Nephron (organoid): ENCODE measurements at regions not wholly inside any gene's neighbourhood (a gene's known extent, or its start where the extent isn't known, plus 50 kb on each side); places are given as distances from the start of the nearest gene placed in this dataset.
"Not testable (repeated sequence)": the region's sequence is repeated elsewhere in the genome, so short reads cannot be mapped to it uniquely, and the experiment has no call there.

Source experiments
- H3K27ac Mint-ChIP-seq, 3 experiments: 2 replicates each; pipeline ENCODE4 v1.8.0; 2020; ENCODE audit warnings: mixed read lengths in 3 of 3, mild to moderate bottlenecking in 2 of 3, moderate library complexity in 1 of 3
- H3K27me3 Mint-ChIP-seq: 2 replicates; pipeline ENCODE4 v1.8.0; 2021; ENCODE audit warnings: low read depth, mild to moderate bottlenecking, moderate library complexity, mixed read lengths
- H3K36me3 Mint-ChIP-seq: 2 replicates; pipeline ENCODE4 v1.8.0; 2020; ENCODE audit warnings: low read depth, mixed read lengths
- H3K4me1 Mint-ChIP-seq: 2 replicates; pipeline ENCODE4 v1.8.0; 2020; ENCODE audit warnings: mixed read lengths
- H3K4me3 Mint-ChIP-seq, 3 experiments: 2 replicates each; pipeline ENCODE4 v1.8.0; 2020; ENCODE audit warnings: mild to moderate bottlenecking in 3 of 3, mixed read lengths in 3 of 3, moderate library complexity in 2 of 3
- H3K9me3 Mint-ChIP-seq: 2 replicates; pipeline ENCODE4 v1.8.0; 2020; ENCODE audit warnings: mixed read lengths
- TF ChIP-seq, protein P1 (sequence below), 3 experiments: fragments of 200-600 bp; sonication (generic); IDR thresholded peaks; one replicate each; pipeline ENCODE4 v1.5.0; 2021; ENCODE audit warnings: antibody characterized with exemption in 3 of 3; ENCODE audit not compliant: unreplicated experiment in 3 of 3

DNA sequence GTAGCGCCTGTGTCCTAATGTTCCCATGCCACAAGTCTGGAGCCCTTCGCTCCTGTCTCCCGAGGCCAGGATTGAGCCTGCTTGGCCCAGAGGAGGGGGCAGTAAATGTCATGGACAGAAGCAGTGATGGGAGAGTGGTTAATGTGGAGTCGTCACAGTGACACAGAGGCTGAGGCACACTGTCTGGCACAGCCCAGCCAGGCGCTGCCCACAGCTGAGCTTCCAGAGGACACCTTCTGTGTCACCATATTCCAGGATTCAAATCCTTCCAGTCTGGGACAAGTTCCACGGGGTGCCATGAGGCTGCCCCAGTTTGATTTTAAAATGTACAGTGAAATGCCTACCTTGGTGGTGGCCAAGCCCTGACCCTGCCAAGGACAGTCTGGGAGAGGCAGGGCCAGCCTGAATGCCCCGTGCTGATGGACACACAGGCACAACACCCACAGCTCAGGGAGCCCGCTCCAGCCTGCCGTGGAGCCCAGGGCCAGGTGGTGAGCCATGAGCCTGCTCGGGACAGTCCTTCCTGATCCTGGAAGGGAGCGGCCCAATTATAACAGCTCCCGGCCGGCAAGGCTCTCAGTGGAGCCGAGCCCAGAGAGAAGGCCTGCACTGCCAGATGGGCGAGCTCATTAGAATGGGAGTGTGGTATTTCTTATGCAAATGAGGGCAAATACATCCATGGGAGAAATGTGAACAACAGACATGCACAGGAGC lies 99.1 kb upstream of the RUFY1 start:
- TF ChIP-seq, protein P1, sequence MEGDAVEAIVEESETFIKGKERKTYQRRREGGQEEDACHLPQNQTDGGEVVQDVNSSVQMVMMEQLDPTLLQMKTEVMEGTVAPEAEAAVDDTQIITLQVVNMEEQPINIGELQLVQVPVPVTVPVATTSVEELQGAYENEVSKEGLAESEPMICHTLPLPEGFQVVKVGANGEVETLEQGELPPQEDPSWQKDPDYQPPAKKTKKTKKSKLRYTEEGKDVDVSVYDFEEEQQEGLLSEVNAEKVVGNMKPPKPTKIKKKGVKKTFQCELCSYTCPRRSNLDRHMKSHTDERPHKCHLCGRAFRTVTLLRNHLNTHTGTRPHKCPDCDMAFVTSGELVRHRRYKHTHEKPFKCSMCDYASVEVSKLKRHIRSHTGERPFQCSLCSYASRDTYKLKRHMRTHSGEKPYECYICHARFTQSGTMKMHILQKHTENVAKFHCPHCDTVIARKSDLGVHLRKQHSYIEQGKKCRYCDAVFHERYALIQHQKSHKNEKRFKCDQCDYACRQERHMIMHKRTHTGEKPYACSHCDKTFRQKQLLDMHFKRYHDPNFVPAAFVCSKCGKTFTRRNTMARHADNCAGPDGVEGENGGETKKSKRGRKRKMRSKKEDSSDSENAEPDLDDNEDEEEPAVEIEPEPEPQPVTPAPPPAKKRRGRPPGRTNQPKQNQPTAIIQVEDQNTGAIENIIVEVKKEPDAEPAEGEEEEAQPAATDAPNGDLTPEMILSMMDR (IDR thresholded peaks at IDR 0.05; ENCODE audit: unreplicated experiment in 3 of 3), result no peak
- no peaks in the 10 kb centered on the region for H3K4me1 Mint-ChIP-seq
- H3K27me3 Mint-ChIP-seq, result peaks cover 3% of the 10 kb centered on the region
- H3K4me3 Mint-ChIP-seq, result no peak overlapping the region
- no peaks in the 10 kb centered on the region for H3K36me3 Mint-ChIP-seq
- peaks cover 17% of the 10 kb centered on the region for H3K9me3 Mint-ChIP-seq
- H3K27ac Mint-ChIP-seq, result no peak overlapping the region

DNA sequence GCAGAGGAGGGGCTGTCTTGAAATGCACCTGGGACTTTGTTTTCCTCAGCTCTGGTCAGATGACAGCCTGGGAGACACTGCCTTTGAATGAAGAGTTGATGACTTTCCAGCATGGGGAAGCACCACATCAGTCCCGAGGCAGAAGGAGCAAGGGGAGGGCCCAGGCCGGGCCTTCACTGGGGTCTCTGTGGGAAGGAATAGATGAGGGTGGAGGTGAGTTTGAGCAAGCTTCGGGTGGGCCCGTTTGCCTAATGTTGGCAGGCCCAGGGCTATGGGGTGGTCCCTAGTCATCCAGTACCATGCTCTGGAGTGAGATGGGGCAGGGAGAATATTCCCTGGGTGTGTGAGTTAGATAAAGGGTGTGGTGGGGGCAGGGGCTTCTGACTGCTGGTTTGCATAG lies 100.4 kb upstream of the RUFY1 start:
- H3K4me1 Mint-ChIP-seq, H3K4me3 Mint-ChIP-seq, H3K27me3 Mint-ChIP-seq, H3K27ac Mint-ChIP-seq, H3K36me3 Mint-ChIP-seq: not testable (repeated sequence)
- H3K9me3 Mint-ChIP-seq, result peaks cover 20% of the 10 kb centered on the region

DNA sequence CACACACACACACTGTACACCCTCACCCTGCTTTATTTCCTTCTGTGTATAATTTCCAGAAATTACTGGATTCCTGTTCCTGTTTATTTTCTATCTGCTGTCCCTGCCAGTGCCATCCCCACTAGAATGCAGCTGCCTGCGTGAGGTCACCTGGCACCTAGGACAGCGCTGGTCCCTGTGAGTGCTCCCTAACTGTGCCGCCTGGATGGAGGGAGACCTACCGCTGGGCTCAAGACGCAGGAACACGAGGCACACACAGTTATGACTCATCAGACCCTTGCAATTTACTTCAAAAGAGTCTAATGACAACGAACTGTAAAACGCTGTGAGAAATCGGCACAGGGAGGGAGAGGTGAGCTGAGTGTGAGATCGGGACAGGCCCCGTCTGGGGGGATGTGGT lies 102.1 kb upstream of the RUFY1 start:
- not testable (repeated sequence) for H3K27me3 Mint-ChIP-seq, H3K27ac Mint-ChIP-seq, H3K4me3 Mint-ChIP-seq, H3K4me1 Mint-ChIP-seq, H3K36me3 Mint-ChIP-seq
- H3K9me3 Mint-ChIP-seq, result peaks cover 22% of the 10 kb centered on the region

DNA sequence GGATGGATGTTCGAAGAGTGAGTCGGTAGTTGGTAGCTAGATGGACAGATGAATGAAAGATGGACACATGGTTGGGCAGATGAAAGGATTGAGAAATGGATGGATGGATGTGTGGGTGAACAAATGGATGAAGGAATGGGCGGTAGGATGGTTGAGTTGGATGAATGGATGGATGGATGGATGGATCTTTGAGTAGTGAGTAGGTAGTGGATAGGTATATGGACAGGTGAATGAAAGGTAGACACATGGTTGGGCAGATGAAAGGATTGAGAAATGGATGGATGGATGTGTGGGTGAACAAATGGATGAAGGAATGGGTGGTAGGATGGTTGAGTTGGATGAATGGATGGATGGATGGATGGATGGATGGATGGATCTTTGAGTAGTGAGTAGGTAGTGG lies 97.0 kb upstream of the ADAMTS2 start:
- H3K4me1 Mint-ChIP-seq, H3K36me3 Mint-ChIP-seq, H3K4me3 Mint-ChIP-seq, H3K27ac Mint-ChIP-seq: not testable (repeated sequence)
- Mint-ChIP-seq H3K27me3 (peaks cover 15% of the 10 kb centered on the region), H3K9me3 (peaks cover 16% of the 10 kb centered on the region)

DNA sequence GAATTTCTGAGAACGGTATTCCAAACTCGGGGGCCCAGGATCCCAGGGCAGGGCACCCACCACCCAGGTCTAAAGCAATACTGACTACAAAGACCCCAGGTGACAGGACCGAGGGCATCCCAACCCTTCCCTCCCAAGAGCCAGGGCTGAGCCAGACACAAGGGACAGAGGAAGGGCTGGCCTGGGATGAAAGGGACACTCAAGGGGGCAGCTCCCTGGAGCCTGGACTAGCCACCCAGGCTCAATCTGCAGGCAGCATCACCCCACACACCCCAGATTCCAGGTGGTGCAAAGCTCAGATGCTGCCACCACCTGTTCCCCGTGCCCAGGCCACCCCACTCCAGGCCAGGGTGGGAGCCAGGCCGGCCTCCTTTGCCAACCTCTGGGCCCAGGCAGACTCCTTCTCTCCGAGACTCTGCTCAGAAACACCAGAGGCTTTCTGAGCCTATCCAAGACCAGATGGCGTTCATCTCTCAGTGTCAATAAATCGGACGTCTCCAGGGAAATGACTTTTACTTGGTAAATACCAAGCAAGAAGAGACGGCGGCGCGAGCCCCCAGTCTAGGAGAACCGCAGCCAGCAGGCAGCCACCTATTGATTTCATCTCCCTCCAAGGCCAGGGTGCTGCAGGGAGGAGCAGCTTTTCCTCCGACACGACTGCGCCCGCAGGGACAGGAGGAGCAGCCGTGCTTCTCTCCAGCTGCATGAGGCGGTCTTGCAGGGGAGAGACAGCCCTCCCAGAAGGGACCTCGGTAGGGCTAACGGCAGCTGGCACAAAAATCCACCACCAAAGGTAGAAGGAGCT lies 94.1 kb upstream of the ADAMTS2 start:
- TF ChIP-seq, protein P1 (IDR thresholded peaks at IDR 0.05; ENCODE audit: unreplicated experiment in 3 of 3), result no peak
- H3K27me3 Mint-ChIP-seq, result peaks cover 20% of the 10 kb centered on the region
- no peak overlapping the region for H3K4me3 Mint-ChIP-seq
- H3K36me3 Mint-ChIP-seq, result peaks cover 3% of the 10 kb centered on the region
- no peak overlapping the region for H3K27ac Mint-ChIP-seq
- H3K4me1 Mint-ChIP-seq, result peaks cover 18% of the 10 kb centered on the region
- peaks cover 10% of the 10 kb centered on the region for H3K9me3 Mint-ChIP-seq

DNA sequence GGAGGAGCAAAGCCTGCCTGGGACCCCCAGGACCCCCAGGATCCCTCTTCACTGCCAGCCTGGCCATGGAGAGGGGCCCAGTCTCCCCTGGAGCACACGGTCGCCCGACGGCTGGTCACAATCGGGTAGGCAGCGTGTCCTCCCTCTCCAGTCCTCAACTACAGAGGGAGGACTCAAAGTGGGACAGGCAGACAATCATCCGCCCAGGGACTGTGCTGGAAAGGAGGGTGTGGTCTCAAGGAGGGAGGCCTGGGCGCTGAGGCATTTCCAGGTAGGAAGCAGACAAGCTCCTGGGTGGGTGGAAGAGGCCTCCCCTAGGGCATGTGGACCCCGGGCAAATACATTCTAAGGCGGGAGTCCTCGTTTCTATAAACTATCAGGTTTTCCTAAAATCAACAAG lies 93.2 kb upstream of the ADAMTS2 start:
- Mint-ChIP-seq H3K27ac (no peak overlapping the region), H3K36me3 (peaks cover 3% of the 10 kb centered on the region), H3K4me1 (peaks cover 18% of the 10 kb centered on the region), H3K27me3 (peaks cover 25% of the 10 kb centered on the region), H3K4me3 (no peak overlapping the region), H3K9me3 (peaks cover 14% of the 10 kb centered on the region)
- TF ChIP-seq, protein P1 (IDR thresholded peaks at IDR 0.05; ENCODE audit: unreplicated experiment in 3 of 3), result no peak

DNA sequence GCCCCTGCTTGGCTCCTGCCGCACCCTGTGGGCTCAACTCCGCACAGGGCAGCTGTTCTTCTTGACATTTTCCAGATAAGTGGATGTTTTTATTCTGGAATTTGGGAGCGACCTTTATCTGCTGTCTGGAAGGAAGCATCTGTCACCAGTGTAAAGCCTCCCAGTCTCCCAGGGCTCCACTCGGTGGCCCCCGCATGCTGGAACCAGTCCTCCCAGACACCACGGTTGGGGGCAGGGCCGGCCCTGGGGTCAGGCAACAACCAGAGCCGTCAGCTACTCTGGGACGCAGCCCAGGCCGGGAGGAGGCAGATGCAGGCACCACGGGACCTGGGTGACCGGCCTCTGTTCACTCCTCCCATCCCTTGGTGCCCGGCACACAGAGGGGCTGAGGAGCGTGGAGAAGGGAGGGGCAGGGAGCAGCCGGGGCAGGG lies 92.8 kb upstream of the ADAMTS2 start:
- TF ChIP-seq, protein P1 (IDR thresholded peaks at IDR 0.05; ENCODE audit: unreplicated experiment in 3 of 3), result no peak
- Mint-ChIP-seq H3K9me3 (peaks cover 15% of the 10 kb centered on the region), H3K27me3 (peaks cover 25% of the 10 kb centered on the region), H3K36me3 (peaks cover 3% of the 10 kb centered on the region), H3K27ac (no peak overlapping the region), H3K4me1 (peaks cover 18% of the 10 kb centered on the region), H3K4me3 (no peak overlapping the region)
